PC-9 (cell line): ENCODE measurements at regions not wholly inside any gene's neighbourhood (a gene's known extent, or its start where the extent isn't known, plus 50 kb on each side); places are given as distances from the start of the nearest gene placed in this dataset.
A peak's percentile ranks its signal among the peaks of the same experiment; 100 is the strongest.
"Not testable (repeated sequence)": the region's sequence is repeated elsewhere in the genome, so short reads cannot be mapped to it uniquely, and the experiment has no call there.

Source experiments
- BruUV-seq: library from RNA; stranded (reverse); fragments of 400-500 nt; replicated peaks from 2 replicates; lab custom pipeline; 2021; lab: Mats Ljungman, UMichigan
- CTCF ChIA-PET: fragments of 300-600 bp; sonication (Branson Sonifier 250); formaldehyde crosslinking; loops from one replicate; lab custom pipeline; 2022; ENCODE audit warnings: antibody characterized with exemption; lab: Charles Lee
- POLR2A ChIA-PET: fragments of 300-600 bp; sonication (Branson Sonifier 250); formaldehyde crosslinking; loops from one replicate; lab custom pipeline; 2022; ENCODE audit warnings: antibody characterized with exemption; ENCODE audit not compliant: unreplicated experiment; lab: Charles Lee
- DNase-seq, 2 experiments: peaks; one replicate each; pipeline versions ENCODE4 v3.0.0 to v3.0.0-alpha.2; 2015 to 2022; ENCODE audit warnings: mixed read lengths in 1 of 2
- H2AFZ ChIP-seq: fragments of 200-600 bp; sonication (generic); 2 replicates; pipeline ENCODE4 v1.8.1; 2017; ENCODE audit warnings: antibody characterized with exemption
- H3F3A ChIP-seq: fragments of 200-600 bp; sonication (generic); 2 replicates; pipeline ENCODE4 v1.8.1; 2017; ENCODE audit warnings: antibody characterized with exemption, mild to moderate bottlenecking, low read depth; ENCODE audit not compliant: insufficient read depth
- H3K27ac ChIP-seq: fragments of 200-600 bp; sonication (generic); 2 replicates; pipeline ENCODE4 v1.6.1; 2016; ENCODE audit warnings: mixed run types
- H3K27me3 ChIP-seq: fragments of 200-600 bp; sonication (generic); 2 replicates; pipeline ENCODE4 v1.6.1; 2016; ENCODE audit warnings: low read depth, mixed run types; ENCODE audit not compliant: insufficient read depth
- H3K36me3 ChIP-seq: fragments of 200-600 bp; sonication (generic); 2 replicates; pipeline ENCODE4 v1.6.1; 2016; ENCODE audit warnings: low read depth, mixed run types
- H3K4me1 ChIP-seq: fragments of 200-600 bp; sonication (generic); replicated peaks from 2 replicates; pipeline ENCODE4 v1.6.1; 2016; ENCODE audit warnings: mixed run types; ENCODE audit not compliant: insufficient read depth
- H3K4me2 ChIP-seq: fragments of 200-600 bp; sonication (generic); 2 replicates; pipeline ENCODE4 v1.6.1; 2017; ENCODE audit warnings: mixed run types
- H3K4me3 ChIP-seq: fragments of 200-600 bp; sonication (generic); 2 replicates; pipeline ENCODE4 v1.6.1; 2016; ENCODE audit warnings: mixed run types
- H3K79me2 ChIP-seq: fragments of 200-600 bp; sonication (generic); 2 replicates; pipeline ENCODE4 v1.6.1; 2017; ENCODE audit warnings: low read depth, mixed run types
- H3K9me2 ChIP-seq: fragments of 200-600 bp; sonication (generic); 2 replicates; pipeline ENCODE4 v1.8.1; 2017; ENCODE audit warnings: mild to moderate bottlenecking; ENCODE audit not compliant: insufficient read depth
- H3K9me3 ChIP-seq: fragments of 200-600 bp; sonication (generic); 2 replicates; pipeline ENCODE4 v1.8.1; 2016; ENCODE audit warnings: low read depth; ENCODE audit not compliant: insufficient read depth
- H4K20me1 ChIP-seq: fragments of 200-600 bp; sonication (generic); 2 replicates; pipeline ENCODE4 v1.8.1; 2017; ENCODE audit not compliant: insufficient read depth
- intact Hi-C: fragments of 100-400 bp; cut with micrococcal nuclease; formaldehyde crosslinking; loops from one replicate; pipeline ENCODE4 v1.10.0; 2022; ENCODE audit not compliant: unreplicated experiment
- TF ChIP-seq, protein P1 (sequence below): fragments of 200-600 bp; sonication (generic); conservative IDR thresholded peaks from 2 replicates; pipeline ENCODE4 v1.6.1; 2017; ENCODE audit warnings: mixed run types, antibody characterized with exemption, mild to moderate bottlenecking, moderate library complexity

- intact Hi-C loops, result loop anchor here (10.0 kb wide), 1 partner anchor 203 kb away; no protein-coding TSS in a partner anchor
- TF ChIP-seq, protein P1, sequence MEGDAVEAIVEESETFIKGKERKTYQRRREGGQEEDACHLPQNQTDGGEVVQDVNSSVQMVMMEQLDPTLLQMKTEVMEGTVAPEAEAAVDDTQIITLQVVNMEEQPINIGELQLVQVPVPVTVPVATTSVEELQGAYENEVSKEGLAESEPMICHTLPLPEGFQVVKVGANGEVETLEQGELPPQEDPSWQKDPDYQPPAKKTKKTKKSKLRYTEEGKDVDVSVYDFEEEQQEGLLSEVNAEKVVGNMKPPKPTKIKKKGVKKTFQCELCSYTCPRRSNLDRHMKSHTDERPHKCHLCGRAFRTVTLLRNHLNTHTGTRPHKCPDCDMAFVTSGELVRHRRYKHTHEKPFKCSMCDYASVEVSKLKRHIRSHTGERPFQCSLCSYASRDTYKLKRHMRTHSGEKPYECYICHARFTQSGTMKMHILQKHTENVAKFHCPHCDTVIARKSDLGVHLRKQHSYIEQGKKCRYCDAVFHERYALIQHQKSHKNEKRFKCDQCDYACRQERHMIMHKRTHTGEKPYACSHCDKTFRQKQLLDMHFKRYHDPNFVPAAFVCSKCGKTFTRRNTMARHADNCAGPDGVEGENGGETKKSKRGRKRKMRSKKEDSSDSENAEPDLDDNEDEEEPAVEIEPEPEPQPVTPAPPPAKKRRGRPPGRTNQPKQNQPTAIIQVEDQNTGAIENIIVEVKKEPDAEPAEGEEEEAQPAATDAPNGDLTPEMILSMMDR, result peak; percentile 52
- CTCF ChIA-PET, result interaction anchor here (1.3 kb wide), 1 partner anchor 97 kb away, joined by 3 read pairs; no protein-coding TSS in a partner anchor
- H3F3A ChIP-seq, H3K36me3 ChIP-seq, BruUV-seq, H3K4me1 ChIP-seq, H3K4me2 ChIP-seq, H2AFZ ChIP-seq, H3K9me3 ChIP-seq, H3K27me3 ChIP-seq, H3K4me3 ChIP-seq, H3K27ac ChIP-seq, H4K20me1 ChIP-seq, H3K9me2 ChIP-seq, POLR2A ChIA-PET, H3K79me2 ChIP-seq: not testable (repeated sequence)
- peak in 1 of 2 experiments; percentile 34 for DNase-seq
Measured at GRCh38 chr1:223907943-223908587, 62.3 kb upstream of the TP53BP2 start.

DNA sequence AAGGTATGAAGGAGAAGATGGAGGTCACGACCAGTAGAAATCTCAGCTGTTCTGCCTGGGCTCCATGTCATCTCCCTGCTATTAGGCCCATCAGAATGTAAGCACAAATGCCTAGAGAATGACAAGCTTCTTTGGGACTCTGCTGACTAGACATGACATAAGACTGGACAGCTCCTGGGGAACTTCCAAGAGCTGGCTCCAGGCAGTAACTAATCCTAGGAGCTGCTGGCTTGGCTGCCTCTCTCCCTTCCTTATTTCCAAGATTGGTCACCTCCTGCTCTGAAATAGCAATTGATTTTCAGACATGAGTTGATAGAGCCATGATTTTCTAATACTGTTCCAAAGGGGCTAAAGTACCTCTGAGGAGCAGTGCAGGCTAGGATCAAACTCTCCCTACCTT lies 57.5 kb upstream of the TP53BP2 start:
- H3K4me2 ChIP-seq, H4K20me1 ChIP-seq, BruUV-seq, H3K4me1 ChIP-seq, CTCF ChIA-PET, H3K9me3 ChIP-seq, H3K27ac ChIP-seq, DNase-seq, POLR2A ChIA-PET, H3K36me3 ChIP-seq, H3F3A ChIP-seq, H2AFZ ChIP-seq, H3K9me2 ChIP-seq, H3K27me3 ChIP-seq, H3K4me3 ChIP-seq, H3K79me2 ChIP-seq: not testable (repeated sequence)
- intact Hi-C loops, result loop anchor here (10.0 kb wide), 1 partner anchor 198 kb away; no protein-coding TSS in a partner anchor

- H3K9me2 ChIP-seq, CTCF ChIA-PET: not testable (repeated sequence)
- intact Hi-C loops, result loop anchor here (10.0 kb wide), 1 partner anchor 195 kb away; no protein-coding TSS in a partner anchor
Measured at GRCh38 chr1:223899775-223900174, 54.0 kb upstream of the TP53BP2 start.

DNA sequence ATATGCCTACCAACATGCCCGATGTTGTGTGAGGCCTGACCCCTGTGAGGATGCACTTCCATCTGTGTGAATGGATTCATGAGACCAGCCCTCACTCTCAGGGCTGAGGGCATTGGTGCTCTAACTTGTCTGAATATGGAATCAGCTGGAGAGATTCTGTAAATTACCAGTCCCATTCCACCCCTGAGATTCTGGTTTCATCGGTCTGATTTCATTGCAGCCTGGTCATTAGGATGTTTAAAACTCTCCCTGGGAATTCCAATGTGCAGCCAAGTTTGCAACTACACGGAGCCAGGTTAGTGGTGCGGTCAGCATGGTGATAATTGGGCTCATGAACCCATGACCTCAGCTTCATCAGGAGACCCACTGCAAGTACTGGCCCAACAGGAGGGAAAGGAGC lies 51.4 kb upstream of the TP53BP2 start:
- H3K27me3 ChIP-seq, H3K4me3 ChIP-seq, H3K36me3 ChIP-seq, H3K9me3 ChIP-seq, H3K9me2 ChIP-seq, H4K20me1 ChIP-seq, intact Hi-C loops, H3K4me1 ChIP-seq, H3K4me2 ChIP-seq, H3K27ac ChIP-seq, POLR2A ChIA-PET, CTCF ChIA-PET, H3F3A ChIP-seq, BruUV-seq, H2AFZ ChIP-seq, DNase-seq, H3K79me2 ChIP-seq: not testable (repeated sequence)

More at GRCh38 chr1:223899775-223900174, 54.0 kb upstream of the TP53BP2 start:
- BruUV-seq, H3K79me2 ChIP-seq, POLR2A ChIA-PET, H3K9me3 ChIP-seq, H3K4me2 ChIP-seq, H3K27me3 ChIP-seq, H3K36me3 ChIP-seq, H3K27ac ChIP-seq, H3K4me1 ChIP-seq, H3F3A ChIP-seq, H3K4me3 ChIP-seq, H2AFZ ChIP-seq, H4K20me1 ChIP-seq: not testable (repeated sequence)
- peak in 1 of 2 experiments; percentile 53 for DNase-seq

DNA sequence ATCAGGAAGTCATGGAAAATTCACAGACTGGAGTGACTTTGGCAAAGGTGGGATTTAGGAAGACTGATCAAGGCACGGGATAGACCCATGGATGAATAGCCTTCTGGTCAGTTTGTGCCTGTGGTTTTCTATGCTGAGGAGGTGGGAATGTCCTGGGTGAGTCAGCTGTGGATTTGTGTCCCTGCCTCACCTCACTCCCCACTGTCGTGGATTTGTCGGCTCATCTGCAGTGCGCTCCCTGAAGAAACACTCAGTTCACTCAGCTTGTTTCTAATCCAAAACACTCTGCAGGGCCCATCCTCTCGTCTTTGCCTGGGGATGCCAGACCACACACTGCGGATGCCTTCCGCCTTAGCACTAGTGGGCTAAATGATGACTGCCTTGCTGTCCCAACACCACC lies 50.2 kb upstream of the TP53BP2 start:
- intact Hi-C loops, H3K4me1 ChIP-seq, H3K79me2 ChIP-seq, H3K27me3 ChIP-seq, DNase-seq, CTCF ChIA-PET, BruUV-seq, H3K27ac ChIP-seq, H3K4me2 ChIP-seq, H3K9me3 ChIP-seq, H3K36me3 ChIP-seq, H2AFZ ChIP-seq, H3K4me3 ChIP-seq, H3K9me2 ChIP-seq, H3F3A ChIP-seq, H4K20me1 ChIP-seq: not testable (repeated sequence)
- POLR2A ChIA-PET, result interaction anchor here (0.6 kb wide), 1 partner anchor 305 kb away, joined by 12 read pairs; no protein-coding TSS in a partner anchor
